Adrenal gland (tissue), 5 donors: ENCODE measurements at regions not wholly inside any gene's neighbourhood (a gene's known extent, or its start where the extent isn't known, plus 50 kb on each side); places are given as distances from the start of the nearest gene placed in this dataset.
"Not testable (repeated sequence)": the region's sequence is repeated elsewhere in the genome, so short reads cannot be mapped to it uniquely, and the experiment has no call there.

Experiments used
- POLR2A ChIP-seq, 2 donors: fragments of 450-650 bp; IDR thresholded peaks; one replicate each; pipeline ENCODE4 v1.6.1; 2017; ENCODE audit warnings: antibody characterized with exemption in 2 of 2, mild to moderate bottlenecking in 2 of 2, moderate library complexity in 1 of 2
- TF ChIP-seq, protein P1 (sequence below), 6 experiments: fragments of 450-650 bp in 4 of 6; fragments of 200-600 bp in 2 of 6; sonication (generic) in 1 of 6; IDR thresholded peaks; 1 replicate in 5 of 6; 2 replicates in 1 of 6; pipeline versions ENCODE4 v1.5.1 to v1.8.0; 2016 to 2021; ENCODE audit warnings: antibody characterized with exemption in 6 of 6, mild to moderate bottlenecking in 2 of 6, moderate library complexity in 1 of 6
- donor health status: DM: no; HTN: no; CAD: no.

DNA sequence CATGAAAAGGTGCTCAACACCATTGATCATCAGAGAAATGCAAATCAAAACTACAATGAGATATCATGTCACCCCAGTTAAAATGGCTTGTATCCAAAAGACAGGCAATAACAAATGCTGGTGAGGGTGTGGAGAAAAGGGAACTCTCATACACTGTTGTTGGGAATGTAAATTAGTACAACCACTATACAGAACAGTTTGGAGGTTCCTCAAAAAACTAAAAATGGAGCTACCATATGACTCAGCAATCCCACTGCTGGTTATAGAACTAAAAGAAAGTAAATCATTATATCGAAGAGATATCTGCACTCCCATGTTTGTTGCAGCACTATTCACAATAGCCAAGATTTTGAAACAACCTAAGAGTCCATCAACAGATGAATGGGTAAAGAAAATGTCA lies 238.0 kb downstream of the ZNF621 start:
- TF ChIP-seq, protein P1, sequence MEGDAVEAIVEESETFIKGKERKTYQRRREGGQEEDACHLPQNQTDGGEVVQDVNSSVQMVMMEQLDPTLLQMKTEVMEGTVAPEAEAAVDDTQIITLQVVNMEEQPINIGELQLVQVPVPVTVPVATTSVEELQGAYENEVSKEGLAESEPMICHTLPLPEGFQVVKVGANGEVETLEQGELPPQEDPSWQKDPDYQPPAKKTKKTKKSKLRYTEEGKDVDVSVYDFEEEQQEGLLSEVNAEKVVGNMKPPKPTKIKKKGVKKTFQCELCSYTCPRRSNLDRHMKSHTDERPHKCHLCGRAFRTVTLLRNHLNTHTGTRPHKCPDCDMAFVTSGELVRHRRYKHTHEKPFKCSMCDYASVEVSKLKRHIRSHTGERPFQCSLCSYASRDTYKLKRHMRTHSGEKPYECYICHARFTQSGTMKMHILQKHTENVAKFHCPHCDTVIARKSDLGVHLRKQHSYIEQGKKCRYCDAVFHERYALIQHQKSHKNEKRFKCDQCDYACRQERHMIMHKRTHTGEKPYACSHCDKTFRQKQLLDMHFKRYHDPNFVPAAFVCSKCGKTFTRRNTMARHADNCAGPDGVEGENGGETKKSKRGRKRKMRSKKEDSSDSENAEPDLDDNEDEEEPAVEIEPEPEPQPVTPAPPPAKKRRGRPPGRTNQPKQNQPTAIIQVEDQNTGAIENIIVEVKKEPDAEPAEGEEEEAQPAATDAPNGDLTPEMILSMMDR (IDR thresholded peaks at IDR 0.05), result not testable (repeated sequence)
- not testable (repeated sequence) for TF ChIP-seq POLR2A (IDR thresholded peaks at IDR 0.05)
